HG03025 (cell line): ENCODE measurements at regions not wholly inside any gene's neighbourhood (a gene's known extent, or its start where the extent isn't known, plus 50 kb on each side); places are given as distances from the start of the nearest gene placed in this dataset.
"Not testable (repeated sequence)": the region's sequence is repeated elsewhere in the genome, so short reads cannot be mapped to it uniquely, and the experiment has no call there.

Experiments
- ATAC-seq: cut with Tn5 transposase; IDR thresholded peaks from one replicate; pipeline ENCODE4 v1.9.1; 2021; ENCODE audit warnings: mild to moderate bottlenecking, moderate library complexity; ENCODE audit not compliant: unreplicated experiment, low FRiP score

DNA sequence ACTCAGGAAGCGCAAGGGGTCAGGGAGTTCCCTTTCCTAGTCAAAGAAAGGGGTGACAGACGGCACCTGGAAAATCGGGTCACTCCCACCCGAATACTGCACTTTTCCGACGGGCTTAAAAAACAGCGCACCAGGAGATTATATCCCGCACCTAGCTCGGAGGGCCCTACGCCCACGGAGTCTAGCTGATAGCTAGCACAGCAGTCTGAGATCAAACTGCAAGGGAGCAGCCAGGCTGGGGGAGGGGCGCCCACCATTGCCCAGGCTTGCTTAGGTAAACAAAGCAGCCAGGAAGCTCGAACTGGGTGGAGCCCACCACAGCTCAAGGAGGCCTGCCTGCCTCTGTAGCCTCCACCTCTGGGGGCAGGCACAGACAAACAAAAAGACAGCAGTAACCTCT lies 1416.8 kb downstream of the RPA4 start:
- not testable (repeated sequence) for ATAC-seq

DNA sequence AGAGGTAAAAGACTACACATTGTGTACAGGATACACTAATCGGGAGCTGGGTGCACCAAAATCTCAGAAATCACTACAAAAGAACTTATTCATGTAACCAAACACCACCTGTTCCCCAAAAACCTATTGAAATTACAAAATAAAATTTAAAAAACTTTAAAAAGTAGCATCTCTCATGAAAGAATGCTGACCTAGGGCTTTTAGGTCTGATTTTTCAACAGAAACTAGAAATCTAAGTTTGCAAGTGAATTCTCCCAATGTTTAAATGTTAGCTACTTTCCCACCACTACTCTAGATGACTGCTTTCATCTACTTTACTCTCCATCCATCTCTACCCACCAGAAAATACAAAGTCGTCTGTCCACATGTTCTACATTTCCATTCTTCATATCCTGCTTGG lies 1447.7 kb downstream of the RPA4 start:
- ATAC-seq: no peak

DNA sequence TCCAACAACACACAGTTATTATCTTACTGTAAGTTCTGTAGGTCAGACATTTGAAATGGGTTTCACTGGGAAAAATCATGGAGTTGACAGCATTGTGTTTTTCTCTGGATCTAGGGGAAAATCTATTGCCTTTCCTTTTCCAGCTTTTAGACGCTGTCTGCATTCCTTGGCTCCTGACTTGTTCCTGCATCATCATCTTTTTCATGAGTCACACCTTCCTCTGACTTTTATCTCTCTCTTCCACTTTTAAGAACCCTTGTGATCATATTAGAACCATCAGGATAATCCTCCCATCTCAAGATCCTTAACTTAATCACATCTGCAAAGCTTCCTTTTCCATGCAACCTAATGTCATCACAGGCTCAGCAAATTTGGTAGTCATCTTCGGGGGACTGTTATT lies 1454.8 kb downstream of the RPA4 start:
- no peak for ATAC-seq

DNA sequence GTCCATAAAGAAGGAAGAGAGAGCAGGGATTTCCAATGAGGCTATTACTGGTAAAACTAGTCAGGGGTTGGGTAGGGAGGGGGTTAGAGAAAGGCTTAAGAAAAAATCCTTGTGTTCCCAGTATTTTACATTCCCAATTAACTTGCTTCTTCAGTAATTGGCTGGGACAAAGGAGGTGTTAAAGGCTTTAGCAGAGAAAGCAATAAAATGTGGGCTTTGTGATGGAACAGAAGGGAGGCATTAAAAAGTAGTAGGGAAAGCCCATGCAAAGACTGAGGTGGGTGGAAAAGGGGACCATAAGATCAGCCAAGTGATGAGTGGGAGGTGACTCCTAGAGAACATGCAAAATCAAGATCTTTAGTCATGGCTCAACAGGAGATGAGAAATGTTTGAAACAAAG lies 1467.2 kb downstream of the RPA4 start:
- ATAC-seq: no peak

DNA sequence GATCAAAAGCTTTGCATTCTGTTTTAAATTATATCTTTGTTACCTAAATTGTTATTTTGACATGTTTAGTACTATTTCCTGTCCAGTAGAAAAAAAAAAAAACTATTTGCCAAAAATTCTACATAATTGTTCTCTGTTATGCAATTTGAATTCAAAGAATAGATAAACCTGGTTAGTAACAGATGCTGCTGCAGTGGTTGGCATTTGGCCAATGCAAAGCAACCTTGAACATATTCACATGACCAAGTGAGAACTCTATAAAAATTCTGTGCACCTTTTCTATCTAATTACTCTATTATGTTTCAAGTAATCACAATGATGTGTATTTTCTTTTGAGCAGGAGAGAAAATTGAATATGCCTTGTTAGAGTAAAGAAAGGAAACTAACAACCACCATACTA lies 1473.4 kb downstream of the RPA4 start:
- ATAC-seq: no peak

DNA sequence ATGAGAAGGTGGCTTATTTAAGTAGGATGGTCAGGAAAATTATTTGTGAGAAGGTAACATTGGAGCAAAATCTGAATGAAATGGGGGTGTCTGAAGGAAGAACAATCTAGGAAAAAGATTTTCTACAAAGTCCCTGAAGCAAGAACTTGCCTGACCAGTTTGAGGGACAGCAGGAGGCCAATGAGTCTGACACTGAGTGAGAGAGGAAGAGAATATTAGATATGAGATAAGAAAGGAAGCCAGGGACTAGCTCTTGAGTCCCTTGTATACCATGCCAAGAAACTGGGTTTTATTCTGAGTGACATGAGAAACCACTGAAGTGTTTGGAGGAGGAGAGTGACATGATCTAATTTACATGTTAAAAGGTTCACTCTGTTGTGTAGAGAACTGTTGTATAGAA lies 1478.9 kb downstream of the RPA4 start:
- ATAC-seq: no peak

DNA sequence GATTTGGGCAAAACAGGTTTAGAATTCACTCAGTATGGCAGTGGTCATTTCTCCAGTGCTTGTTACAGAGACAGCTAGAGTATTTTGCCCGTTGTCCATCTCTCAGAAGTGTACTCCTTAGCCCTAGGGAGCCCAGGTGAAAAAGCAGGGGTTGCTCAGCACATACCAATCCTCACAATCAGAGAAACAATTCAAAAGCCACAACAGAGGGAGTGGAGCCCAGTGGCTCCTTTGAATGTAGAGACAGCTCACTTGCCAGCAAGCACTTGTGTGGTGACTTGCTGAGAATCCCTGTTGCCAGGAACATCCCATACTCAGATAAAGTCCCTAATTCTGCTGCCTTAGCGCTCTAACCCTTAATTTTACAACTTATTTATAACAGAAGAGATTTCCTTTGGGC lies 1488.3 kb downstream of the RPA4 start:
- no peak for ATAC-seq

DNA sequence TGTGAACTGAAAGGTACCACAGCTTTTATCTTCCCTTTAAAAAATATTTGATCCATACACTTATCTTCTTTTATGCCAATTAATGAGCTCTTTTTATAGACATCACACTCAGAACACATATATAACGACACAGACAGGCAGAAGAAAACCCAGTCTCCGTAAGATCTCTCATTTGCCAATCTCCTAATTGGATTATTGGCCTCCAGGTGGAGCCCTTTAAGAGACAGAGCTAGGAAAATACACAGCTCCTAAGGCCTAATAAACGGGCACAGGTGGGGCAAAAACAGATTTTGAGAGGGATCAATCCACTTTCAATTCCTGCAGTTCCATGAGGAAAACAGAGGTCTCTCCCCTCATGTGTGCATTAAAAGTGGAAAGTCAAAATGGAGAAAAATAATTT lies 1495.4 kb downstream of the RPA4 start:
- no peak for ATAC-seq

DNA sequence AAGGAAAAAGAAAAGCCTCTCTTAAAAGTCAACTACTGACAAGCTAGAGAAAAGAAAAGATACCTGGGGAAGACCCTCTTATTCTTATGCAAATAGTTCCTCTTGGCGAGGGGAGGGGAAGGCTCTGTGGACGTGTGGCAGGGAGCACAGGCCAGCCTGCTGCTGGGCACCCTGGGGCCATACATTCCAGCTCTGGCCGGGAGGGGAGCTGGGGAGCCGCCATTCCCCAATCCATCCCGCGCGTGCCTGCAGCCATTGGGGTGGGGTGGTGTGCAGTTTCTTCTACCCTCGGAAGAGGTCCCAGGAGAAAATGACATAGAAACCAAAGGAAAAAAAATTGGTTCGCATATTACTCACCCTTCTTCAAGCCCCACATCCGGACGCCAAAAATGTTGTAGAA lies 1496.4 kb downstream of the RPA4 start:
- no peak for ATAC-seq

DNA sequence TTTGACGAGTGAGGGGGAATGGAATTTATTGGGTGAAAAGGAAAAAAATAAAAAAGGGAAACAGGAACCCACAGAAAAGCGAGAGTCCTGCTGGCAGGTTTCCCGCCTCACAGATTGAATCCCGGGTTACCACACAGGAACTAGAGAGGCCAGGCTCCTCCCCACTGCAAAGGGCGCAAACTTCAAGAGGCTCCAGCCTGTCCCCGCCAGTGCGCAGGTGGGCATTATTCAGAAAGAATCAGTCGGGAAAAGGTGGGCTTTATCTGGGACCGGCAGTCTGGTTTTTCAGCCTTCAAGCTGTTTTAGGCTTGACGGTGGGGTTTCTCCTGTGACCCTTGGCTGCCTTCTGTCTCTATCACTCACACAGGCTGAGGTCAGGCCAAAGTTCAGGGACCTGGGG lies 1496.8 kb downstream of the RPA4 start:
- ATAC-seq: no peak

DNA sequence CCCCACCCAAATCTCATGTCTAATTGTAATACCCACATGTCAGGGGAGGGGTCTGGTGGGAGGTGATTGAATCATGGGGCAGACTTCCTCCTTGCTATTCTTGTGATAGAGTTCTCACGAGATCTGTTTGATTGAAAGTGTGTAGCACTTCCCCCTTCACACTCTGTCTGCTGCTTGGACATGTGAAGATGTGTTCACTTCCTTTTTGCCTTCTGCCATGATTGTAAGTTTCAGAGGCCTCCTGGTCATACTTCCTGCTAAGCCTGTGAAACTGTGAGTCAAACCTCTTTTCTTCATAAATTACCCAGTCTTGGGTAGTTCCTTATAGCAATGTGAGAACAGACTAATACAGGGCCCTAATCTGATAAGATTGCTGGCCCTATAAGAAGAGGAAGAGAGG lies 1514.8 kb downstream of the RPA4 start:
- no peak for ATAC-seq

DNA sequence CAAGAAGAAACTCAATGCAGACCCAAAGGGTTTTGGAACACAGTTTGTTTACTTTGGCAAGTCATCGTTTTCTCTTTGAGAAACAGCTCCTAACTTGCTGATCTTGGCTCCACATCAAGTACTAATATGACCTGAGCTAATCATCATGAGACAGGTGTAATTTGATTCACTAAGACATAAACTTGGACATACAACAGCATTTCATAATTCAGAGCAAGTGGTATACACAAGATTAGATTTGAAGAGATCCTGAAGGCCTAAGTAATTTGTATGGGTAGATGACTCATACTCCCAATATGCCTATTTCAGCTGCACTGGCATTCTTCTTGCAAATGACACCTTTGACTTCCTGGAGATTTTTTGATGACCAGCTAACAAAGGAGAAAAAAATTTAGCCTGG lies 1521.7 kb downstream of the RPA4 start:
- ATAC-seq: no peak

DNA sequence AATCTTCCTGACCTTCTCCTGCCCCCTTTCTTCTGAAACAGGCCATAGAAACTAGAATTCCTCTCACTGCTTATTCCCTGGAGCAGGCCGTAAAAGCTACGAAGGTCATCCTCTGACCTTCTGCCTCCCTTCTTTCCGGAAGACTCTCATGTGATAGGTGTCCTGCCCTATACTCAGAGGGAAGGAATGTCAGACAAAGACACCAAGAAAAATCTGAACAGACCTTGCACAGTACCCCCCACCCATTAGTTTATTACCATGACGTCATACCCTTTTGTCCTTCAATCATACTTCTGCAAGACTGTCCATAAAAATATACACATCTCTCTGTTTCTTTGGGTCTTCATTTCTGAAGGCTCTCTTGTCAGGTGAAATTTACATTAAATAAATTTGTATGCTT lies 1523.9 kb downstream of the RPA4 start:
- no peak for ATAC-seq

DNA sequence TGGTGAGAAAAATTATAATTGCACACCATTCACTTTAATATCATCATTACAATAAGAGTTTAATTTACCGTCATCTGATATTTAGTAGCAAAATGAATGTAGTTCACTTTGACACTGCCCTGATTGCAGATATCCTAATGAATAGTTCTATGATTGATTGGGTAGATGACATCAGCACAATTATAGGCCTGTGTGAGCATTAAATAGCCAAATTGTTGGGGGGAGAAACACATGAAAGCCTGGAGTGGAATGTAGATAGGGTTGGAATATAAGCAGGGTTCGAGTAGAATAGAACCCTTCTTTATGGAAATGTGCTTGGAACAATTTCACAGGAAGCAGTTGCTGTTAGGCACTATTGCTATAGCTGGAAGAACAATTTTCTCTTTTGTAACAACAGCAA lies 1526.2 kb downstream of the RPA4 start:
- ATAC-seq: no peak

DNA sequence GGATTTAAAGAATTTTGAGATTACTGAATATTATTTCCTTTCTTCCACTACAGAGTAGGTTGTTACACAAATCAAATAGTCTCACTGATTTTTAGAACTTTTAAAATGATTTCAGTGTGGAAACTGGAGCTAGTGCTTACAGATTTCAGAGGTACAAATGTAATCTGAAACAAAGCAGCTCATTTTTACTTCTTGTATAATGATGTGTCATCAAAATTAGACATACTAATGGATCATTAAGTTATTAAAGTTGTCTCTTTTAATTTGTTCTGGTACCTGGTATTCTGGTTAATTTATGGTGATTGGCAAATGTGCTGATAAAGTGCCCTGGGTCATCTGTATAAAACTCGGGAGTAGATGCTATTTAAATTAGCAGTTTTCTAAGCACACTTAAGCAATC lies 1528.3 kb downstream of the RPA4 start:
- no peak for ATAC-seq

DNA sequence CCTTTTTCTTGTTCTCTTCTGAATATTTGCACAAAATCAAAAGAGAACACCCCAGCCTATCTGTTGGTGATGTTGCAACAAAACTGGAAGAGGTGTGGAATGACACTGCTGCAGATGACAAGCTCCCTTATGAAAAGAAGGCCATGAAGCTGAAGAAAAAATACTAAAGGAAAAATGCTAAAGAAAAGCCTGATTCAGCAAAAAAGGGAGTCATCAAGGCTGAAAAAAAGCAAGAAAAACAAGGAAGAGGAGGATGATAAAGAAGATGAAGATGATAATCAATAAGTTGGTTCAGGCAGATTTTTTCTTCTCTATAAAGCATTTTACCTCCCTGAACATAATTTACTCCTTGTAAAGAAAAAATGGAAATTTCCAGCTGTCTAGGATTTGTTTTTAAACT lies 1538.8 kb downstream of the RPA4 start:
- no peak for ATAC-seq

DNA sequence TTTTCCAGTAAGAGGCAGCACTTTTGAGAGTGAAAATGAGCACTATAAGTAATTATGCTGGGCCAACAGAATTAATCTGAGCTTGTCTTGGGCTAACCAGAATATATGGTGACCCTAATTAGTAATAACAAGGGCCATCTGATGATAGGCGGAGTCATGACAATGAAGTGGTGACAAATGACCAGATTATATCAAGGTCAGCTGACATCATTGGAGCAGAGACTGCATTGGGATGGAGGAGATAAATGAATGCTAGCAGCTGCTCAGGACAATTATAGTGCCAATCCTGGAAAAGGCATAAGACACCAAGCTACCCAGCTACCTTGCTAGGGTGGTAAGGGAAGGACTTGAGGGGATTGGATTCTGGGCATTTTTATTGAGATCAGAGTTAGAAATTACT lies 1548.7 kb downstream of the RPA4 start:
- ATAC-seq: no peak

DNA sequence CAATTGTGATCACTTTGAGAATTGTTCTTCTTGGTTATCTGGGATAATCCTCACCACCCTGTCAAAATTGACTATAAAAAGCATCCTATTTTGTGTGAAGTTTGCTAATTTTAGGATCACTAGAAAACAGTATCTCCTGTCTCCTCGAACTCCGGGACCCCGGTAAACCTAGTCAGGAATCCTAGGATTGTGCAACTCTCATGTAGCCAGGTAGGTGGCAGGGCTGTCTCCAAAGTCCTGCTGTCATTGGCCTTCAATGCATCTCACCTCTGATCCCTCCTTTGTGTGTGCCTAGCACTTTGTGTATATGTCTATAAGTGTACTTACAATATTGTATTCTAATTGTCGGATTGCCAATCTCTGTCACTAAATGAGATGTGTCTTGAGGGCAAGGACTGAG lies 1564.8 kb downstream of the RPA4 start:
- ATAC-seq: no peak

DNA sequence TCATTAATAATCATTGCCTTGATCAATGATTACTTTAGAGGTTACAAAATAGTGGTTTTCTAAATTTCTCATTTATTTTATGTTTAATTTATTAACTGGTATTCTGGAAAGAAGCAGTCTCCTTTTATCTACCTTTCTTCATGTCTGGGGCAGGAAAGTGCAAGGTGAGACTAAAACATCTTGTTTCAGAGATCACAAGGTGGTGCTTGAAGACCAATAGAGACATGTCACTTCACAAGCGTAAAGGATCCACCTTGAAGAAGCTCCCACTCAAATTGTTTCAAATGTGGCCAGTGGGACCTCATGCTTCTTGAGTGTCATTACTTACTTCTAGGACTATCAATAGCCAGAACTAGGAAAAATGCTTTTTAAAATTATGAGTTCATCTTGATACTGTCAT lies 1568.7 kb downstream of the RPA4 start:
- ATAC-seq: no peak

DNA sequence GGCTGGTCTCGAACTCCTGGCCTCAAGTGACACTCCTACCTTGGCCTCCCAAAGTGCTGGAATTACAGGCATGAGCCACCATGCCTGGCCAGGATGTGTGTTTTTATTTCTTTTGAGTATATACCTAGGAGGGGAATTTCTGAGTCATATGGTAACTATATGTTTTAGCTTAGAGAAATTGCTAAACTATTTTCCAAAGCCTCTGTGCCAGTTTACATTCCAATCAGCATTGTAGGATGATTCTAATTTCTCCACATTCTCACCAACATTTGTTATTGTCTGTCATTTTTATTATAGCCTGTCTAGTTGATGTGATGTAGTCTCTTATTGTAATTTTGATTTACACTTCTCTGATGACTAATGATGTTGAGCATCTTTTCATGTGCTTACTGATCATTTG lies 1576.0 kb downstream of the RPA4 start:
- no peak for ATAC-seq

DNA sequence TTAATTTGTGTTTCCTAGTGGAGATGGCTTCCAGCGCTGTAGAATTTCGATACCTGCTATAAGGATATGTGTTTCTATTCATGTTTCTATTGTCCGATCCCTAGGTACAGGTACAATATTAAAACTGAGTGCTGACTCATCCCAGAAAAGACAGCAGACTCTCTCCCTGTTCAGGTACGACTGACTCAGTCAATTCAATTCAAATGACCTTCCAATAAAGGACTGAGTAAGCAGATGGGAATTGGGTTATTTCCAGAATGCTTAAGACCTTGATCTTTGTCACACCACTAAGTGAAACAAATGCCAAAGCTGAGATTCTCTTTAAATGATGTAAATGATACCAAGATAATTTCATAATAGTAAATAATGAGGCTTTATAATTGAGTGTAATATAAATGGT lies 1596.9 kb downstream of the RPA4 start:
- ATAC-seq: no peak

DNA sequence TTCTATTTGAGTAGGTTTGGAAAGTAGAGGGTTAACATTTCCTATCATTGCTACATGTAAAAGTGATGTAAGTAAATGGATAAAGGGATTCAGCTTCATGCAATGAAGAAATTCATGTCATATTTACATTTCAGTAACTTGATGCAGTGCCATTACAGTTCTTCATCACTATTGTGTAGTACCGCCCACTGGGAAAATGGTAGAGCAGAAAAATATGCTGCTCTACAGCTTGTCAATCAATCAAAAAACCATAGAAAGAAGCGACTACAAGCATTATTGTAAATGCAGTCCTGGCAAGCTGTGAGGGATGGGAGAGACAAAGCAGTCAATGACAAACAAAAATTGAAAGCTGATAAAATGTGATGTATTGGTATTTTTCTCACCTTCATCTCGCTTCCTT lies 1597.9 kb downstream of the RPA4 start:
- no peak for ATAC-seq

DNA sequence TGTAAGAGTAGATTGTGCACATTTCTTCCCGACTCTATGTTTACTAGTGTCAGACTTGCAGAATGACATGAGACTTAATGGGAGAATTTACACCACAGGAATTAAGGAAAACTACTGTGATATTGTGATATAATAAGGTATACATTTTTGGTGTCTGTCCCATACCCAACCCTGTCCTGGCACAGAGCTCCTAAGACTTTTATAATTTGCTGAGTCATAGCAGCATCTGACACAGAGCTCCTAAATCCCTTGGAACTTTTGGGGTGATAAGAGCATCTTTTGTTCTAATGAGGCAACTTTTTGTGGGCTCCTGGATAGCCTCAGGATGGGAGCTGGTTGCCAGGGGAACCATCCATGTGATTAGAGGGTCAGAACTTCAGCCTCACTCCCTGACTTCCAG lies 1607.0 kb downstream of the RPA4 start:
- no peak for ATAC-seq

DNA sequence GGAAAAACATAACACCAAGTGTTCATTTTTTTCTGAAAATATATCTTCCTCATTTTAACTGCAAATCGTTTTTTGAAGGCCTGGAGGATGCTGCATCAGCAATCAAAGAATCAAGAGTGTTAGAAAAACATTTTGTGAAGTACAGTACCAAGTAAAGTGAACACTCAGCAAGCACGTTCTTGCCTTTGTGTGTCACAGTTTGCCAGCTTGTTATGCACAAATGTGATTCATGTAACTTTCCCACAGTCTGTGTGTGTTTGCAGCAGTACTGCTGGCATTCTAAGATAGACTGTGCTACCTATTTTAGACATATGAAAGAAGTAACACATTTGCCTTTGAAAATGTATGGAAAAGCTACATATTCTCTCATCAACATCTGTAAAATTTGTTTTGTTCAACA lies 1617.7 kb downstream of the RPA4 start:
- no peak for ATAC-seq
